Raji (cell line): ENCODE measurements at regions not wholly inside any gene's neighbourhood (a gene's known extent, or its start where the extent isn't known, plus 50 kb on each side); places are given as distances from the start of the nearest gene placed in this dataset.

Experiments
- POLR2A ChIP-seq: IDR thresholded peaks from 2 replicates; pipeline ENCODE4 v1.6.1; 2011; ENCODE audit warnings: low read depth, low read length, control low read depth; ENCODE audit not compliant: insufficient read depth

DNA sequence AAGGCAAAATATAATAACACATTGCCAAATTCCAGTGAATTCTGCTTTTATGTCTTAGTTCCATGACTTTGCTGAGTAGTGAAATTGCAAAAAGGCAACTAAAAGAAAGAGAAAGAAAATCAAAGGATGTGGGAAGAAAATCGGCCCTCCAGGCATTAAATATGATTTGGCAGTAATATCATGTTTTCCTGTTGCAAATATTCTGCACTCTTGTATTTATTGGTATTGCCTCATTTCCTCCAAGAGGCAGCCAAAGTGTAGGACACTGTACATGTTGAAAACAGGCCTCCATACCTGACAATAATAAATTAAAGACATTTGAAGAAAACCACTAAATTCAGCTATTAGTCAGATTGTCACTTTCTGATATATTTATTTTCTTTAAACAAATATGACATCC lies 460.0 kb upstream of the NOX3 start:
- TF ChIP-seq POLR2A = no peak

DNA sequence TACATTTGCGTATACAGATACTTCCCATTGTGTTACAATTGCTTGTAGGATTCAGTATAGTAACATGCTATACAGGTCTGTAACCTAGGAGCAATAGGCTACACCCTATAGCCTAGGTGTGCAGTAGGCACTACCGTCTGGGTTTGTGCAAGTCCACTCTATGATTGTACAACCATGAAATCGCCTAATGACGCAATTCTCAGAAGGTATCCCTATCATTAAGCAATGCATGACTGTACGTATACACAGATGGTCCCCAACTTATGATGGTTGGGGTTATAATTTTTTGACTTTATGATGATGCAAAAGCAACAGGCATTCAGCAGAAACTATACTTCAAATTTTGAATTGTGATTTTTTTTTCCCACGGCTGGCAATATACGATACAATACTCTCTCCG lies 458.2 kb upstream of the NOX3 start:
- TF ChIP-seq POLR2A = no peak

DNA sequence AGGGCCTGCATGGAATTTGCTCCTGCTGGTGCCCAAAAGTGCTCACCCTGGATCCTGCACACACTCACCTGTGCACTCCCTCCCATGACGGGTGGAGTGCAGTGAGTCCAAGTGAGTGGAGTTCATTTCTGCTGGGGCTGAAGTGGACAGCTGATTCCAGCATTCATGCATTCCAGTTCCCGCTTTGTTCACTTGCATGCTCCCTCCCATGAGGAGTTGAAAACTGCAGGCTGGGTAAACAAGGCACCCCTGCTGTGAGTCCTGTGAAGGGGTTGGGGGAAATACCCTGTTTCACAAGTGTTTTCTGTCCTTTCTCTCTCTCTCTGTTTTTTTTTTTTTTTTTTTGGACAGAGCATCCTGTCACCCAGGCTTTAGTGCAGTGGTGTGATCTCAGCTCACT lies 454.1 kb upstream of the NOX3 start:
- TF ChIP-seq POLR2A = no peak

DNA sequence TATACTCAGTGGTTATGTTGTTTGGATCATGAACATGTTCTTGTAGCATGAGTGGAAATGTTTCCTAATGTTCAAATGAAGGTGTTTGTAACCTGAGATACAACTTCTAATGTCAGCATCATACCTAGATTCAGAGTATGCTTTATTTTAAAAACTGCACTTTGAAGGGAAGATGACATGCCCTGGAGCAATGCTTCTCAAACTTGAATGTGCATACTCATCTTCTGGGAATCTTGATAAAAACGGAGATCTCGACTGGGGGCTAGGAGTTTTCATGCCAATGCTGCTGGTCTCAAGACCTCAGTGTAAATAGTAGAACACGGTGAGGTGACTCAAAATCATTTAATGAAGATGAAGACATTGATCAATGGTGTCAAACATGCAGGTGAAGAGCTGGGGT lies 440.0 kb upstream of the NOX3 start:
- no peak for TF ChIP-seq POLR2A

DNA sequence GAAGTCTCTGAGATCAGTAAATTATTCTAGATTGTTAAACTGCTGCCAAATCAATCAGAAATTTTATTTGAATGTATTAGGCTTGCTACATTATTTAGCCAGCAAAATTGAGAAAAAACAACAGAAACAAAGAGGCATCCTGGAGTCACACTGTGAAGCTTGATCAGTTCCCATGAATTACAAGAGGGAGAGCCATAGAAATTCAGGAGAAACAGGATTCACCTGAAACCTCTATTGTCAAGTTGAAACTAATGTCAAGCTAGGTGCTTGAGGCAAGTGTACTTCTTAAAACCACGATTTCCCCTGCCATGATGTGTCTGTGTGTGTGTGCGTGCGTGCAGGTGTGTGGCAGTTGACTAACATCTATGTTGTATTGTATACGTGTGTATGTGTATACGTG lies 439.1 kb upstream of the NOX3 start:
- no peak for TF ChIP-seq POLR2A

DNA sequence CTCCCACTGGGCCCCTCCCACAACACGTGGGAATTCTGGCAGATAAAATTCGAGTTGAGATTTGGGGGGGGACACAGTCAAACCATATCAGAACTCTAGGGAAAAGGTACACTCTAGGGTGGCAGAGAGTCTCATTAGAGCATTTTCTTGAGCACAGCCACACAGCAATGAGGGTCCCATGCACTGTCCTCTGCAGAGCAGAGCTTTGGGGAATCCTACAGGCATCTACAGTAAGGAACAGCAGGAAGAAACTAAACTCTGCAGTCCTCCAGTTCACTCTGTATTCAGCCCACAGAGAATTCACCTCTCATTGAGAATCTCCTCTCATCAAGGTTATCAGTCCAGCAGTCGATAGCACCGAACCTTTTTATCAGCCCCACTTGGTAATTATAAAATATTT lies 438.6 kb upstream of the NOX3 start:
- no peak for TF ChIP-seq POLR2A

DNA sequence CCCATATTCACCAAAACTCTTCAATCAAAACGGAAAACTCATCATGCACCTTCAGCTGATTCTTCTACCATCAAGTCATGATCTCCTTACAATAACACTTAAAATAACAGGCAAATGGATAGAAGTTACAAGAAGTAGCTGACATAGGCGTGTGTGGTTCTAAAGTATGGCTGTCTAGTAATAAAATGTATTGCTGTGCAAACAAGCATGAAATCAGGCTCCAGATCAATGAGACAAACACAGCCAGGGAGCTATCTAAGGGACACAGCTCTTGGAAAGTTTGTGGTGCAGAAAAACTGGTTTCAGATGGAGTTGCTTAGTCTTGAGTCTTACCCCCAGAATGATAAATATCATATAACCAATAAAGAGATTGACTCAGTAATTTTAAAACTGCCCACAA lies 434.8 kb upstream of the NOX3 start:
- TF ChIP-seq POLR2A = no peak

DNA sequence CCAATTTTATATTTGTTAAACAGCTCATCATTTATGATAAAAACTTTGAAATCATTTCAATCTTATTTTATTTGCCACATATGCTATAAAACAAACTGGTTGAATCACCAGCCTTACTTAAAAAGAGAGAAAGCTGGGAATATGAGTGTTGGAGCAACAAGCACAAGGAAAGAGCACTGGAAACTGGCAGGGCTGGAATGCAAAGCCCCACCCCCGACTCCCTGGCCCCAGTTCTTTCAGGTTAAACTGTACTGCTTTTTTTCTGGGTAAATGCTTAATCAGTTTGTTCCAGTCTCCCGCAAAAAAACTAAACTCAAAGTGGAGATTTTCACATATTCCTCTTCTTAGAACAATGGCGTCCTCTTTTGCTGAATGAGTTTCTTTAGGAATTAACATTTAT lies 433.8 kb upstream of the NOX3 start:
- no peak for TF ChIP-seq POLR2A

DNA sequence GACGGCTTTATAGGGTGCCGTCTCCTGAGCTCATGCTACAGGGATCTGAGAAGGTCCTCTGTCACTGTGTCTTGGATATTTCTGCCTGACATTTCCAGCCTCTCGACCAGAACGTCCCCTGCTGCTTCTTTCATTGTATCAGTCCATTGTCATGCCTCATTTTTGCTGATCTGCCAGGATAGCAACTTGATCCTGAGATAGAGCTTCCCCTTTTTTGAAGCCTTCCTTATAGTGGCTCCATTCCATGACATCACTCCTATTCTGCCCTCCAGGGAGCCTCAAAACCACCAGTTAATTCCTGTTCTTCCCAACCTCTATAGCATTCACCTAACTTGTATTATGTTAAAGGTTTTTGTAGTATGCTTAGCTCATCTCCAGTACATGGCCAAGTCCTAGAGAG lies 431.8 kb upstream of the NOX3 start:
- no peak for TF ChIP-seq POLR2A

DNA sequence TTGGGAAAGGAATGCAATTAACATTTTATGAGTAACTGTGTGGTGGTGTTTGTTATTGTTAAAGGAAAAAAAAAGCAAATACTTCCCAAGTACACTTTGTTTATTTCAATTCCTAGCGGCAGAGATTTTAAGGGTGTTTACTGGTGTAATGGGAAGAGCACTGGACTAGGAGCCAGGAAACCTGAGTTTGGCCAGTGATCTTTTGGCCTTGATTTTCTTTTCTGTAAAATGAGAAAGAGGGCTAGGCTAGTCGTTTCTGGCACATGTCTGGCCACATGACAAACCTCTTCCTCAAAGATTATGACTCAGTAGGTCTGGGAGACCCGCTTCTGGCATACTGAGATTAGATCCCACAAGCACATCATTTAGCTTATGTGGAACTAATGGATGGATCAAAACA lies 428.1 kb upstream of the NOX3 start:
- no peak for TF ChIP-seq POLR2A

DNA sequence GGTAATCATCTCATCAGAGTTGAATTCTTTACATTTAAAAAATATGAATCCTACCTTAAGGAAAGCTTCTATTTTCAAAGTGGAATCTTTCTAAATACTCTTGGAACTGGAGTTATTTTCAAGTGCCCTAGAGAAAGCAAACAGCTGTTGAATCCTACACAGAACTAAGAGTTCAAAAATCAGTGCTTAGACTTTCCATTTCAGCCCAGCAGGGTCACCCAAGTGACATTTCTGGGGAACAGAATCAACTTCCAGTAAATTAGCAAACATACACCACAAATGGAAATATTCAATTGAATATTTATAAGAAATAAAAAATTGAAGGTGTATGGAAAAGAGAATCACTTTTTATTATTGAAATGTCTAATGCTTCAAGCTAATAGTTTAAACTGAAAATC lies 427.7 kb upstream of the NOX3 start:
- TF ChIP-seq POLR2A = no peak

DNA sequence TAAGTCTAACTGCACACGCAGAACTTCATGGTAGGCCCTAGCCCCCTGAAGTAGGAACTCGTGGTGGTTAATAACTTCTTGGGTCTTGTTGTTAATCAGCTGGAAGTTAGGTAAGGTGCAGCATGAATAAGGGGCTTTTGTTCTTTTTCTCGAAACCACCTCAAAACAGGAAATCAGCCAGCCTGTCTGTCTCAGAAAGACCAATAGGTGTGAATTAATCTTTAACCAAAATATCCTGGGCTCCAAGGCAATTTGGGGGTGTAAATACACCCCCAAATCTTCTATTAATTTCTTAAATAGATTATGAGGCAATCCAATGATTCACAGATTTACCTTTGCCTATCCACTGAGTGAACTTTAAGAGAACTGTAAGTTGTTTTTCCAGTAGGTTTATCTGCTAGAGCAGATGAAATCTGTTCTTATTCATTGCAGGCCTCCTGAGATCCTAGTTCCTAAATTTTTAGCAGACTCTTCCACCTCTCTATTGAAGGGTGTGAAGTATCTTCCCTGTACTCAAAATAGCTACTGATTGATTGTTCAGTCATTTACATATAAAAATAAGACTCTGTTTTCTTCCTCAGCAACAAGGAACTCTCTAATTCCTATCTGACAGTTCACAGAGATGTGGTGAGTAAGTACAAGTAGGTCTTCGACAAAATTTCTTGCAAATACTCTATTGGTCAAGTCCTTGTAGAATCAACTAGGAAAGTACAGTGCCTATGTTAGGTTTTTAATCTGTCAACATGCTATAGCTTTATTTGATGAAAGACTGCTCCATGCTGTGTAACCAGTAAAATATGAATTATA lies 427.1 kb upstream of the NOX3 start:
- no peak for TF ChIP-seq POLR2A

DNA sequence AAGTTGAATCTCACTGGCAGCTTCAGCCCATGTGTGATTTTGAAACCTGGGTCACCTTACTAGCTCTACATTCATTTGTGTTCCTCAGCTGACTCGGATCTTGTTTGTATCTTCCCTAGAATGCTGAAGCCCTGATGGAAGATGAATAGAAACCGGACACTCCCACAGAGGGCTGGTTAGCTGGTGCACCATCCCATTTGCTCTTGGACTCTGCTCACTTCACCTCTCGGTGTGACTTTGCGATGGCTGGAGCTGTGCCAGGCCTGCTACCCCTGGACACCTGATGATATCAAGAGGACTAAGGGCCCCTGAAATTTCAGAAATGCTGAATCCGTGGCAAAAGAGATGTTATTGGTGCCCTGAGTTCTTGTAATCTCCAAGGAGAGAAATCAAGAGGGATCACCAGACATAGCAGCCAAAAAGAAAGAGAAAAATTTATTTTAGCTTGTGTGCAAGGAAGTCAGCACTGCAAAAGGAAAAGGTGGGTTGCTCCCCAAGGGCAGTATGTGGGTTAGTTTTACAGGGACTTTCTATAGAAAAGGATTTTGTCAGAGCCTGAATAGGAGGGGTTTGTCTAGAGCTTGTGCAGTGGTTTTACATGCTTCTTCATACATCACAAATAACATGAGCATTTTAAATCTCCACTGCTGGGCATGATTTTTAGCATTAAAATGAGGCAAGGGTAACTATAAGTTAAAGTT lies 426.3 kb upstream of the NOX3 start:
- TF ChIP-seq POLR2A = no peak

DNA sequence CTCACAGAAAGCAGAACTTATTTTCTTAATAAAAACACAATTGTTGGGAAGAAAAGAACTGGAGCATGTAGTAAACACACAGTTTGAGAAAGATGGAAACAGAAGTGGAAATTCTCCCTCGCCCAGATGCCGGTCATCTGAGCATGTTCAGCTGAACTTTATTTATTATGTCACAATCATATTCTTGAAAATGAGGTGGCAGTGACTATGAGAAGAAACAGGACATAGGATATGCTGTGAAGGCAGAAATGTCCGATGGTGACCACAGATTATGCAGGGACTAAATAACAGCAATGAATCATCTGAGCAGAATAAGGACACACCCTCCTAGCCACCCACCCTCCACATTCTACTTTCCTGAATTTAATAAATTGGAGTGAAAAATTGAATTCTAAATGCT lies 425.3 kb upstream of the NOX3 start:
- no peak for TF ChIP-seq POLR2A

DNA sequence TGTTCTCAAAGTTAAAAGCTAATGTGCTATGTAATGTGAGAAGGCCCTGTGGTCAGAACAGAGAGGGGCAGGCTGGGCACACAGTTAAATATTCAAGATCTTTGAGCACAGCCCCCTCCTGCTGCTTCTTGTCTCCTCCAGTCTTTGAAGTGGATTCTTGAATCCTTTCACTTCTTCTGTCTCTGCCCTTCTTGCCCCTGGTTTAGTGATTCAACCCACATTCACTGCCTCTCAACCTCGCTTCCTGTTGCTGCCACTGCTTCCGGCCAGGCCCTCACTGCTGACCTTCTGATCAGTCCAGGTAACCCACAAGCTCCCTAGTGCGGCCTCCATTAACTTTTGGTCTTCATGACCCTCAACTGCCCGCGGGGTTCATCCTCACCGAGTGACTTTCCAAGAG lies 417.3 kb upstream of the NOX3 start:
- TF ChIP-seq POLR2A = no peak

DNA sequence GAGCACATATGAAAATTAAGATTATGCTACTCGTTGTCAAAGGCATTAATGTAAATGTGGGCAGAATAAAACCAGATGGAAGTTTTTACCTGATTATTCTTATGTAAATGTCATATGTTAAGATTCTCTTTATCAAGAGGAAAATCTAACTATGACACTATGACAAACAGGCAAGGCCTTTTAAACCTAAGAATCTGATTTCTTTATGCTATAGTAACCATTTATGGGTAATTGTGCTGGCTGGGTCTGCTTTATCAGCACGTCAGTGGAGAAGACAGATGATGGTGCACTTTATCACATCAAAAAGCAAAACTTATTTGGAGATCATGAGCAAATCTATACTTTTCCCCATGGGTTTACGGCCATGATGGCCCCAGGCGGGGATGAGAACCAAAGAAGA lies 412.0 kb upstream of the NOX3 start:
- TF ChIP-seq POLR2A = no peak

DNA sequence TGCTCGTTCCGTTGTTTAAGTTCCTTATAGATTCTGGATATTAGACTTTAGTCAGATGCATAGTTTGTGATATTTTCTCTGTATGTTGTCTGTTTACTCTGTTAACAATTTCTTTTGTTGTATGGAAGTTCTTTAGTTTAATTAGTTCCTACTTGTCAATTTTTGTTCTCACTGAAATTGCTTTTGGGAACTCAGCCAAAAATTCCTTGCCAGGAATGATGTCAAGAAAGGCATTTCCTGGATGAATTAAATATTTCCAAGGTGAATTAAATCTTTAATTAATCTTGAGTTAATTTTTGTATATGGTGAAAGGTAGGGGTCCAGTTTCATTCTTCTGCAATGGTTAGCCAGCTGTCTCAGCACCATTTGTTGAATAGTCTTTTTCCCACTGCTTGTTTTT lies 406.2 kb upstream of the NOX3 start:
- TF ChIP-seq POLR2A = no peak
